ENCODE measurements at regions not wholly inside any gene's neighbourhood (a gene's known extent, or its start where the extent isn't known, plus 50 kb on each side); places are given as distances from the start of the nearest gene placed in this dataset.

GRCh38 chr13:44101347-44102083, 221.8 kb downstream of the LACC1 start:
- FAIRE-seq = no peak

- no peak for FAIRE-seq
Observed at GRCh38 chr13:44103429-44104196, 223.9 kb downstream of the LACC1 start.

GRCh38 chr13:44104197-44104490, 224.4 kb downstream of the LACC1 start:
- FAIRE-seq = no peak

GRCh38 chr13:44104969-44105368, 225.3 kb downstream of the LACC1 start:
- no peak for FAIRE-seq

- no peak for FAIRE-seq
Observed at GRCh38 chr13:44106266-44107152, 226.8 kb downstream of the LACC1 start.

GRCh38 chr13:44107357-44108121, 227.8 kb downstream of the LACC1 start:
- FAIRE-seq = no peak

GRCh38 chr13:44108331-44108858, 228.7 kb downstream of the LACC1 start:
- FAIRE-seq = no peak

GRCh38 chr13:44110091-44110621, 230.5 kb downstream of the LACC1 start:
- FAIRE-seq = no peak

- FAIRE-seq = no peak
Observed at GRCh38 chr13:44111701-44112100, 232.0 kb downstream of the LACC1 start.

- no peak for FAIRE-seq
Observed at GRCh38 chr13:44112700-44113329, 233.1 kb downstream of the LACC1 start.

- FAIRE-seq = no peak
Observed at GRCh38 chr13:44116562-44117332, 237.0 kb downstream of the LACC1 start.

GRCh38 chr13:44117351-44117750, 237.6 kb downstream of the LACC1 start:
- no peak for FAIRE-seq

- FAIRE-seq = no peak
Observed at GRCh38 chr13:44117816-44118215, 238.1 kb downstream of the LACC1 start.

- FAIRE-seq = no peak
Observed at GRCh38 chr13:44118881-44119280, 239.2 kb downstream of the LACC1 start.

GRCh38 chr13:44120043-44120442, 240.3 kb downstream of the LACC1 start:
- FAIRE-seq = no peak

- no peak for FAIRE-seq
Observed at GRCh38 chr13:44120849-44121755, 241.4 kb downstream of the LACC1 start.

- FAIRE-seq = no peak
Observed at GRCh38 chr13:44124352-44124751, 244.6 kb downstream of the LACC1 start.

- FAIRE-seq = no peak
Observed at GRCh38 chr13:44125943-44126469, 246.3 kb downstream of the LACC1 start.

GRCh38 chr13:44128552-44129001, 245.0 kb upstream of the SERP2 start:
- FAIRE-seq = no peak
